HUES6 (cell line): ENCODE measurements at regions not wholly inside any gene's neighbourhood (a gene's known extent, or its start where the extent isn't known, plus 50 kb on each side); places are given as distances from the start of the nearest gene placed in this dataset.

Experiments
- H3K27ac ChIP-seq: 2 replicates; pipeline ENCODE4 v1.7.0; 2013; ENCODE audit warnings: low read depth, mild to moderate bottlenecking, low read length, inconsistent platforms
- H3K27me3 ChIP-seq: 2 replicates; pipeline ENCODE4 v1.6.1; 2013; ENCODE audit warnings: low read length; ENCODE audit not compliant: control insufficient read depth, insufficient read depth
- H3K36me3 ChIP-seq: 2 replicates; pipeline ENCODE4 v1.6.1; 2013; ENCODE audit warnings: low read length; ENCODE audit not compliant: control insufficient read depth, insufficient read depth
- H3K4me1 ChIP-seq: 2 replicates; pipeline ENCODE4 v1.6.1; 2013; ENCODE audit warnings: low read length; ENCODE audit not compliant: control insufficient read depth, insufficient read depth
- H3K4me3 ChIP-seq: 2 replicates; pipeline ENCODE4 v1.5.1; 2013; ENCODE audit warnings: low read depth, low read length
- H3K9ac ChIP-seq: one replicate; pipeline ENCODE4 v1.6.1; 2013; ENCODE audit warnings: mild to moderate bottlenecking, low read length
- H3K9me3 ChIP-seq: 2 replicates; pipeline ENCODE4 v1.6.1; 2013; ENCODE audit warnings: low read depth, low read length; ENCODE audit not compliant: control insufficient read depth, insufficient read depth

DNA sequence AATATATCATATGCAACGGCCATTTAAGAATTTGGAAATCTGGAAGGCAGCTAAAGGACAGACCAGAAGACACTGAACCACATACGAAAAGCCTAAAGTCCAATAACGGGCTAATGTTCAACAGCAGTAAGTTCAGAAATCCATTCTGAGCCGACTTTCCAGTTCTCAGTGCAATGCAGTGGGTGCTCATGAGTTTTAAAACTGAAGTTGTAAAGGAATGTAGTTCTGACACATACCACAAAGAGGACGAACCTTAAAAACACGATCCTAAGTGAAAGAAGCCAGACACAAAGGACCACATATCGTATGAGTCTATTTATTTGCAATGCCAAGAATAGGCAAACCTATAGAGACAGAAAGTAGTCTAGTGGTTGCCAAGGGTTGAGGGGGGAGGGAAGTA lies 278.3 kb upstream of the ZFHX3 start:
- no peak overlapping the region for H3K4me3 ChIP-seq
- no peaks in the 10 kb centered on the region for H3K9me3 ChIP-seq
- H3K27me3 ChIP-seq: no peaks in the 10 kb centered on the region
- no peak overlapping the region for H3K27ac ChIP-seq
- no peak overlapping the region for H3K9ac ChIP-seq
- H3K36me3 ChIP-seq: no peaks in the 10 kb centered on the region
- no peaks in the 10 kb centered on the region; the same call in 1 of the 2 replicates for H3K4me1 ChIP-seq

DNA sequence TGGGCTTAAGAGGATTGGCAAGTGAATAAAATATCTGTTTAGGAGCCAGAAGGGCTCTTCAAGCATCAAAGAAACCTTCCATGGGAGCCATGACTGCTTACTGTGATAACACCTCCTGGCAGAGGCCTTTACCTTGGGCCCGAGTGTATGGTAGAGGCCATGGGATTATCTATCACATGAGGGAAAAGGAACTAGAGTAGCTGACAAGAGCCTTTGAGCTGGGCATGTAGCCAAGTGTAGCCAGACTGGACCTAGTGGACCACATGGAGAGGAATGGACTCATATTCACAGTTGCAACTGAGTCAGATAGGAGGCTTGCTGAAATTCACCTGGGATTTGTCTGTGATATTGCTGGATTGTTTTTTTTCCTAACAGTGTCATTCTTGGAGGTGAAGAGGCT lies 276.0 kb upstream of the ZFHX3 start:
- Histone ChIP-seq H3K9ac (no peak overlapping the region), H3K4me1 (no peaks in the 10 kb centered on the region), H3K27me3 (no peaks in the 10 kb centered on the region), H3K4me3 (no peak overlapping the region), H3K27ac (no peak overlapping the region), H3K36me3 (no peaks in the 10 kb centered on the region), H3K9me3 (no peaks in the 10 kb centered on the region)

GRCh38 chr16:73322856-73323255 lies 274.9 kb upstream of the ZFHX3 start:
- H3K4me3 ChIP-seq: no peak overlapping the region
- no peaks in the 10 kb centered on the region for H3K27me3 ChIP-seq
- H3K36me3 ChIP-seq: no peaks in the 10 kb centered on the region

GRCh38 chr16:73321853-73322252 lies 273.9 kb upstream of the ZFHX3 start:
- H3K4me1 ChIP-seq: no peaks in the 10 kb centered on the region
- H3K9ac ChIP-seq: no peak overlapping the region
- H3K27me3 ChIP-seq: no peaks in the 10 kb centered on the region
- H3K4me3 ChIP-seq: no peak overlapping the region
- H3K36me3 ChIP-seq: no peaks in the 10 kb centered on the region
- no peaks in the 10 kb centered on the region for H3K9me3 ChIP-seq
- H3K27ac ChIP-seq: no peak overlapping the region

More at GRCh38 chr16:73322856-73323255, 274.9 kb upstream of the ZFHX3 start:
- Histone ChIP-seq H3K4me1 (no peaks in the 10 kb centered on the region), H3K9me3 (no peaks in the 10 kb centered on the region), H3K9ac (no peak overlapping the region), H3K27ac (no peak overlapping the region)

DNA sequence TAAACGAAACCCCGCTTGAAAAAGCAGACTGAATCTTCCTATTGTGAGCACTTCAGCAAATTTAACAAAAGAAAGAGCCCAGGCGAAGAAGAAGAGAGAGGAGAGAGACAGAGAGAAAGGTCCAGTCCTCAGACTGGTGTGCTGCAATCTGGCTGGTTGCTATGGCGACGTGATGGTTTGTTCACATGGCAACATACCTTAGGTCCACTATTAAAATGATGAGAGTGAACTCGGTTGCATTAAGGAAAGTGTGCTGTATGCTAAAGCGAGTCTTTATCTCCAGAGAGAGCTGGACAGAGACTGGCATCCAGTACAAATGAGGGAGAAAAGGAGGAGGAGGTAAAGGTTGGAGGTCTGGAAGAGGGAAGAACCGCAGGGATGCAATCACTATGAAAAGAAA lies 271.8 kb upstream of the ZFHX3 start:
- Histone ChIP-seq H3K9me3 (no peaks in the 10 kb centered on the region), H3K4me3 (no peak overlapping the region), H3K27ac (no peak overlapping the region), H3K36me3 (no peaks in the 10 kb centered on the region), H3K4me1 (no peaks in the 10 kb centered on the region), H3K9ac (no peak overlapping the region), H3K27me3 (no peaks in the 10 kb centered on the region)

GRCh38 chr16:73319261-73319660 lies 271.3 kb upstream of the ZFHX3 start:
- Histone ChIP-seq H3K27me3 (no peaks in the 10 kb centered on the region), H3K36me3 (no peaks in the 10 kb centered on the region), H3K4me1 (no peaks in the 10 kb centered on the region), H3K9me3 (no peaks in the 10 kb centered on the region), H3K4me3 (no peak overlapping the region), H3K27ac (no peak overlapping the region), H3K9ac (no peak overlapping the region)

DNA sequence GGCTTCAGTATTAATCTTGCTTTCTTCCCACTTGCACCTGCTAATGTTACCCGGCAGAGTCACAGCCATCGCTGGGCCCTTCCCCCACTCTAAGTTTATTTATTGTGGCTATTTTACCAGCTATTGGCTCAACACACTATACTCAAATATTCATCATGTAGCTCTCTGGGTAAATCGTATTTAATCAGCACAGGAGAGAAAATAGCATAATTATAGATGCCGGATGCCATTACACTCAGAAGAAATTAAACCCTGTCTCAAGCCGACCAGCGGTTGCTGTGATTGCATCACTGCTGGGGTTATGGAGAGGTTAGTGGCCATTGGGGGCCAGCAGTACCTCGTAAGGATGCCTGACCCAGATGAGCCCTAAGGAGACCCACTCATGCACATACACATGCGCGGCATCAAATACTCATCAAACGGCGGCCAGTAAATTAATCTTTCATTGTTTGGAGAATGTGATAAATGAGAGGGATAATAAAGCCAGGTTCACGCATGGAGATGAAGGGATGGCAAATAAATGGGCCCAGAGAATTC lies 269.5 kb upstream of the ZFHX3 start:
- Histone ChIP-seq H3K4me1 (no peaks in the 10 kb centered on the region), H3K27me3 (no peaks in the 10 kb centered on the region), H3K4me3 (no peak overlapping the region), H3K9me3 (no peaks in the 10 kb centered on the region), H3K9ac (no peak overlapping the region), H3K36me3 (no peaks in the 10 kb centered on the region), H3K27ac (no peak overlapping the region)

GRCh38 chr16:73315645-73316044 lies 267.7 kb upstream of the ZFHX3 start:
- H3K36me3 ChIP-seq: no peaks in the 10 kb centered on the region
- H3K27ac ChIP-seq: no peak overlapping the region
- H3K9ac ChIP-seq: no peak overlapping the region
- H3K4me3 ChIP-seq: no peak overlapping the region
- no peaks in the 10 kb centered on the region for H3K4me1 ChIP-seq
- no peaks in the 10 kb centered on the region for H3K9me3 ChIP-seq
- no peaks in the 10 kb centered on the region for H3K27me3 ChIP-seq

DNA sequence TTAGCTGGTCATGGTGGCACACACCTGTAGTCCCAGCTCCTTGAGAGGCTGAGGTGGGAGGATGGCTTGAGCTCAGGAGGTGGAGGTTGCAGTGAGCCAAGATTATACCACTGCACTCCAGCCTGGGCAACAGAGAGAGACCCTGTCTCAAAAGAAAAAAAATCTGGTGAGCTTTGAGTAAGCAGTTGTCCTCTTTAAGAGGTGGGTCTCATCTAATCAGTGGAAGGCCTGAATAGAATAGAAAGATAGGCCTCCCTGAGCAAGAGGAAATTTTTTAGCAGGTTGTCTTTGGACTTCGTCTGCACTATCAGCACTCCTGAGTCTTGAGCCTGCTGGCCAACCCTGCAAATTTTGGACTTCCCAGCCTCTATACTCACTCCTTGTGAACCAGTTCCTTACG lies 266.0 kb upstream of the ZFHX3 start:
- Histone ChIP-seq H3K4me1 (no peaks in the 10 kb centered on the region), H3K27me3 (no peaks in the 10 kb centered on the region), H3K27ac (no peak overlapping the region), H3K9ac (no peak overlapping the region), H3K4me3 (no peak overlapping the region), H3K9me3 (no peaks in the 10 kb centered on the region), H3K36me3 (no peaks in the 10 kb centered on the region)

DNA sequence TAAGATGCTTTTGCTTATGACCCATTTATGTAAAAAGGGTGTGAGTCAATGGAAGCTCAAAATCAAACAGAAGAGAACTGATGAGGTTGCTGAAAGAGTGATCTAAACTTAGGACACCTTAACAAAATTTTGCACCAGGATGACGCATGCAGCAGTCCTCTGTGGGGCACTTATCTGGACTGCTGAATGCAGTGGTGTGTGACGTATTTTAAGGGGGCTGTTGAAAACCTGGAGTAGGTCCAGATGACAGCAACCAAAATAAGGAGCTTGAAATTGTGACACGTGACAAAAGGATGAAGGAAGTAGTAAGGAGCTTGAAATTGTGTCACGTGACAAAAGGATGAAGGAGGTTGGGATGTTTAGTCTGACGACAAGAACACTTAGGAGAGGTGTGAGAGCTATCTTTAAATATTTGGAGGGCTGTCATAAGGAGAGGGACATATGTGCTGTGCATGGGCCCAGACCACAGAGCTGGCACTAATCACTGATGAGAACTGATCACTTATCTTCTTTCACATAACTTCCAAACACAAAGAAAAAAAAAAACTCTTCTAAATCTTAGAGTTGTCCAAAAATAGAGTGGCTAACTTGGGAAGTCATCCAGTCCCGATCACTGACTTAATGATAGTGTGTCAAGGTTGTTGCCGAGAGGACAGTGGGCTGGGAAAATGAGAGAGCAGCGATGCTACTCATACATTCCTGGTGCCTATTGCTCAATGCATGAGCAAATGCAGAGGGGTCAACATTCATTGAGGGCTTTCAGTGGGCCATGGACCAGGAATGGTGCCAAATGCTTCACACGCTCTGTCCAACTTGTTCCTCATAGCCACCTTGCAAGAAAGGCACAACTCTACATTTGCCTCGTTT lies 264.2 kb upstream of the ZFHX3 start:
- Histone ChIP-seq H3K9me3 (no peaks in the 10 kb centered on the region), H3K27ac (no peak overlapping the region), H3K4me1 (no peaks in the 10 kb centered on the region), H3K9ac (no peak overlapping the region), H3K27me3 (no peaks in the 10 kb centered on the region), H3K4me3 (no peak overlapping the region), H3K36me3 (no peaks in the 10 kb centered on the region)

- H3K36me3 ChIP-seq: no peaks in the 10 kb centered on the region
- no peaks in the 10 kb centered on the region for H3K9me3 ChIP-seq
- H3K27ac ChIP-seq: no peak overlapping the region
- H3K9ac ChIP-seq: no peak overlapping the region
- no peaks in the 10 kb centered on the region for H3K27me3 ChIP-seq
- H3K4me3 ChIP-seq: no peak overlapping the region
- peaks cover 6% of the 10 kb centered on the region for H3K4me1 ChIP-seq
Observed at GRCh38 chr16:73308771-73309170, 260.8 kb upstream of the ZFHX3 start.
